IMR-90 (cell line): ENCODE measurements at regions not wholly inside any gene's neighbourhood (a gene's known extent, or its start where the extent isn't known, plus 50 kb on each side); places are given as distances from the start of the nearest gene placed in this dataset.

ENCODE experiments used
- ATAC-seq: fragments of 200-7000 bp; cut with Tn5 transposase; 2 replicates; pipeline ENCODE4 v1.9.1; 2020; ENCODE audit warnings: low read depth, mild to moderate bottlenecking, moderate library complexity
- BruUV-seq: library from RNA; stranded (reverse); fragments of 400-500 nt; replicated peaks from 2 replicates; lab custom pipeline; 2021; lab: Mats Ljungman, UMichigan
- CTCF ChIA-PET: fragments of 300-600 bp; formaldehyde crosslinking; extraction: SDS; loops from one replicate; lab custom pipeline; 2021; ENCODE audit warnings: antibody characterized with exemption; lab: Yijun Ruan, JAX
- POLR2A ChIA-PET: fragments of 300-600 bp; sonication (Branson Sonifier 250); formaldehyde crosslinking; loops from one replicate; lab custom pipeline; 2022; ENCODE audit warnings: antibody characterized with exemption; ENCODE audit not compliant: unreplicated experiment; lab: Charles Lee
- DNase-seq: peaks from one replicate; pipeline ENCODE4 v3.0.0; 2013
- H2AFZ ChIP-seq: replicated peaks from 2 replicates; pipeline ENCODE3; 2013; ENCODE audit warnings: low read length, mild to moderate bottlenecking; ENCODE audit not compliant: poor library complexity
- H2AK5ac ChIP-seq: 2 replicates; pipeline ENCODE4 v1.6.1; 2013; ENCODE audit warnings: low read depth, low read length, inconsistent platforms
- H2AK9ac ChIP-seq: replicated peaks from 2 replicates; pipeline ENCODE3; 2013; ENCODE audit warnings: mild to moderate bottlenecking, low read depth, low read length, moderate library complexity; ENCODE audit not compliant: poor library complexity
- H2BK120ac ChIP-seq: 2 replicates; pipeline ENCODE4 v1.6.1; 2013; ENCODE audit warnings: low read depth, low read length, inconsistent platforms
- H2BK15ac ChIP-seq: 3 replicates; pipeline ENCODE4 v1.6.1; 2013; ENCODE audit warnings: low read depth, low read length, inconsistent platforms
- H2BK20ac ChIP-seq: 2 replicates; pipeline ENCODE4 v1.6.1; 2013; ENCODE audit warnings: low read depth, mild to moderate bottlenecking, inconsistent platforms, low read length, moderate library complexity
- H2BK5ac ChIP-seq: 2 replicates; pipeline ENCODE4 v1.6.1; 2013; ENCODE audit warnings: mild to moderate bottlenecking, low read depth, low read length, inconsistent platforms; ENCODE audit not compliant: poor library complexity, severe bottlenecking
- H3K14ac ChIP-seq: replicated peaks from 2 replicates; pipeline ENCODE4 v1.6.1; 2013; ENCODE audit warnings: low read depth, low read length, inconsistent platforms
- H3K18ac ChIP-seq: 2 replicates; pipeline ENCODE4 v1.6.1; 2013; ENCODE audit warnings: low read depth, low read length, control low read depth
- H3K23ac ChIP-seq: 2 replicates; pipeline ENCODE4 v1.6.1; 2013; ENCODE audit warnings: low read depth, low read length, inconsistent platforms
- H3K27ac ChIP-seq: 2 replicates; pipeline ENCODE4 v1.5.1; 2013; ENCODE audit warnings: mild to moderate bottlenecking, control low read depth, low read length; ENCODE audit not compliant: insufficient read depth
- H3K27me3 ChIP-seq: 2 replicates; pipeline ENCODE4 v1.6.1; 2013; ENCODE audit warnings: low read length; ENCODE audit not compliant: control insufficient read depth, insufficient read depth
- H3K36me3 ChIP-seq: 2 replicates; pipeline ENCODE4 v1.6.1; 2013; ENCODE audit warnings: low read length, mixed read lengths; ENCODE audit not compliant: control insufficient read depth, insufficient read depth
- H3K4ac ChIP-seq: 2 replicates; pipeline ENCODE4 v1.6.1; 2013; ENCODE audit warnings: low read depth, low read length, inconsistent platforms
- H3K4me1 ChIP-seq: 2 replicates; pipeline ENCODE4 v1.6.1; 2013; ENCODE audit warnings: low read length, mixed read lengths; ENCODE audit not compliant: control insufficient read depth, insufficient read depth
- H3K4me2 ChIP-seq: 2 replicates; pipeline ENCODE4 v1.6.1; 2013; ENCODE audit warnings: low read depth, mild to moderate bottlenecking, control low read depth, low read length, moderate library complexity
- H3K4me3 ChIP-seq: 2 replicates; pipeline ENCODE4 v1.5.1; 2013; ENCODE audit warnings: low read depth, mild to moderate bottlenecking, control low read depth, low read length, moderate library complexity; ENCODE audit not compliant: insufficient read depth
- H3K56ac ChIP-seq: 2 replicates; pipeline ENCODE4 v1.6.1; 2013; ENCODE audit warnings: low read length, inconsistent platforms; ENCODE audit not compliant: insufficient read depth; ENCODE audit errors: extremely low read depth
- H3K79me1 ChIP-seq, 2 experiments: 2 replicates each; pipeline ENCODE4 v1.6.1; 2013; ENCODE audit warnings: low read length in 2 of 2, inconsistent platforms in 1 of 2, low read depth in 1 of 2
- H3K9ac ChIP-seq: 2 replicates; pipeline ENCODE4 v1.6.1; 2013; ENCODE audit warnings: low read depth, low read length, control low read depth
- H3K9me1 ChIP-seq: 2 replicates; pipeline ENCODE4 v1.6.1; 2013; ENCODE audit warnings: low read length, inconsistent platforms; ENCODE audit not compliant: insufficient read depth
- H3K9me3 ChIP-seq: 2 replicates; pipeline ENCODE4 v1.6.1; 2013; ENCODE audit warnings: low read length; ENCODE audit not compliant: control insufficient read depth, insufficient read depth
- H4K20me1 ChIP-seq: 2 replicates; pipeline ENCODE4 v1.6.1; 2013; ENCODE audit warnings: low read length, inconsistent platforms; ENCODE audit not compliant: insufficient read depth
- H4K5ac ChIP-seq: 2 replicates; pipeline ENCODE4 v1.6.1; 2013; ENCODE audit warnings: mild to moderate bottlenecking, low read depth, low read length, control low read depth
- H4K8ac ChIP-seq, 2 experiments: 2 replicates each; pipeline ENCODE4 v1.6.1; 2013; ENCODE audit warnings: low read depth in 2 of 2, low read length in 2 of 2, control low read depth in 1 of 2, inconsistent platforms in 1 of 2
- H4K91ac ChIP-seq: 2 replicates; pipeline ENCODE4 v1.6.1; 2013; ENCODE audit warnings: low read depth, low read length, inconsistent platforms; ENCODE audit not compliant: insufficient read depth
- BHLHE40 ChIP-seq: fragments of 150-350 bp; IDR thresholded peaks from 2 replicates; pipeline ENCODE4 v1.6.1; 2016; ENCODE audit warnings: mild to moderate bottlenecking, low read depth, low read length
- CEBPB ChIP-seq: IDR thresholded peaks from 2 replicates; pipeline ENCODE4 v1.6.1; 2012; ENCODE audit warnings: low read depth, low read length, improper control_type of control experiment
- CHD1 ChIP-seq: IDR thresholded peaks from 2 replicates; pipeline ENCODE4 v1.6.1; 2012; ENCODE audit warnings: low read depth, low read length, improper control_type of control experiment
- FOS ChIP-seq: fragments of 150-350 bp; IDR thresholded peaks from 2 replicates; pipeline ENCODE4 v1.6.1; 2016; ENCODE audit warnings: low read depth, low read length
- MAFK ChIP-seq: IDR thresholded peaks from 2 replicates; pipeline ENCODE4 v1.6.1; 2012; ENCODE audit warnings: low read depth, low read length, improper control_type of control experiment
- MAZ ChIP-seq: IDR thresholded peaks from 2 replicates; pipeline ENCODE4 v1.6.1; 2012; ENCODE audit warnings: low read depth, mild to moderate bottlenecking, low read length, improper control_type of control experiment, moderate library complexity, borderline replicate concordance
- MXI1 ChIP-seq: IDR thresholded peaks from 2 replicates; pipeline ENCODE4 v1.6.1; 2012; ENCODE audit warnings: low read depth, mild to moderate bottlenecking, low read length, moderate library complexity, borderline replicate concordance
- NFE2L2 ChIP-seq: fragments of 150-350 bp; IDR thresholded peaks from 2 replicates; pipeline ENCODE4 v1.6.1; 2016; ENCODE audit warnings: low read depth, mild to moderate bottlenecking, low read length
- POLR2A ChIP-seq: IDR thresholded peaks from 2 replicates; pipeline ENCODE4 v1.6.1; 2012; ENCODE audit warnings: mild to moderate bottlenecking, low read depth, low read length
- RAD21 ChIP-seq: IDR thresholded peaks from 2 replicates; pipeline ENCODE4 v1.6.1; 2012; ENCODE audit warnings: low read length, improper control_type of control experiment
- RCOR1 ChIP-seq: IDR thresholded peaks from 2 replicates; pipeline ENCODE4 v1.6.1; 2012; ENCODE audit warnings: mild to moderate bottlenecking, low read length, improper control_type of control experiment; ENCODE audit not compliant: insufficient replicate concordance
- RFX5 ChIP-seq: IDR thresholded peaks from 2 replicates; pipeline ENCODE4 v1.8.0; 2012; ENCODE audit warnings: low read depth, mild to moderate bottlenecking, low read length, moderate library complexity
- SMC3 ChIP-seq: fragments of 150-350 bp; IDR thresholded peaks from 2 replicates; pipeline ENCODE4 v1.6.1; 2016; ENCODE audit warnings: low read depth, mild to moderate bottlenecking, antibody characterized with exemption, low read length, moderate library complexity
- WGBS, 2 experiments: methylation state at CpG; one replicate each; pipeline versions ENCODE4 v1.1.5 to v1.1.7; 2013; ENCODE audit warnings: missing lambda C conversion rate in 2 of 2; ENCODE audit not compliant: insufficient read length in 1 of 2; ENCODE audit errors: extremely low coverage in 2 of 2; 5-methylcytosine and 5-hydroxymethylcytosine counted together
- dilution Hi-C: fragments of 300-500 bp; cut with HindIII; formaldehyde crosslinking; loops from one replicate; pipeline ENCODE4 v1.14.3; 2018; ENCODE audit warnings: low sequenced_read_pairs; ENCODE audit not compliant: unreplicated experiment
- in situ Hi-C: fragments of 300-500 bp; cut with MboI; formaldehyde crosslinking; loops from 3 replicates; pipeline ENCODE4 v1.14.3; 2019; ENCODE audit warnings: low sequenced_read_pairs, inconsistent platforms, mixed read lengths
- intact Hi-C: fragments of 100-400 bp; cut with micrococcal nuclease; formaldehyde crosslinking; loops from 2 replicates; pipeline ENCODE4 v1.10.0; 2022
- TF ChIP-seq, protein P1 (sequence below): fragments of 150-350 bp; IDR thresholded peaks from 2 replicates; pipeline ENCODE4 v1.6.1; 2017; ENCODE audit warnings: mild to moderate bottlenecking, antibody characterized with exemption, low read length, low read depth
- TF ChIP-seq, protein P2 (sequence below): fragments of 150-350 bp; IDR thresholded peaks from 2 replicates; pipeline ENCODE4 v1.6.1; 2016; ENCODE audit warnings: low read depth, mild to moderate bottlenecking, low read length, moderate library complexity, borderline replicate concordance
- TF ChIP-seq, protein P3 (sequence below): conservative IDR thresholded peaks from 2 replicates; pipeline ENCODE4 v1.5.1; 2012; ENCODE audit warnings: mild to moderate bottlenecking, low read depth, low read length, improper control_type of control experiment

DNA sequence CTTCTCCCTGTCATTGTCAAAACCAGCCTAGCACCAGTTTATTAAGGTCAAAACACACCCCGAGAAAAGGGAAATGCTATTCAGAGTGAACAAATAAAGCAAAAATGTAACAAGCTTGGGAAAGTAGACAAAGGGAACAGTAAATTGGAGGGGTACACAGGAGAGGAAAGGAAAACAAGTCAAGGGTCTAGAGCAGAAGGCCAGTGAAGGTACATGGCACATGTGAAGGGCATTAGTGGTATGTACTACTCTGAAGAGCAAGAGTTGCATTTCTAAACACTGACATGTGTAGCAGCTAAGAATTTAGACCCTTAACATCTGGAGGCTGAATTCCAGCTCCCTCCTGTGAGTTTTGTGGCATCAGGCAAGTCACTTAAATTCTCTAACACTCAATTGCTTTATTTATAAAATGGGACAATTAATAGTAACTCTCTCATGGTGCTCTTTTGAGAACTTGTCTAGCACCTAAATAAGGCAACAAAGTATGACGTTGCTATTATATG lies 244.3 kb upstream of the ADAMTS9 start:
- CTCF ChIA-PET: no interaction called here

More for the DNA sequence above, 244.3 kb upstream of the ADAMTS9 start:
- Histone ChIP-seq H3K56ac (no peak overlapping the region), H3K9me1 (no peaks in the 10 kb centered on the region), H2BK15ac (no peak overlapping the region), H2AK5ac (no peak overlapping the region), H3K4me2 (no peak overlapping the region), H2BK20ac (no peak overlapping the region), H3K4me3 (no peak overlapping the region), H3K9ac (no peak overlapping the region), H3K23ac (no peak overlapping the region), H3K79me1 (no peaks in the 10 kb centered on the region), H3K9me3 (peaks cover 5% of the 10 kb centered on the region; the same call in 1 of the 2 replicates), H2AK9ac (no peak overlapping the region), H3K4ac (no peak overlapping the region), H3K27me3 (no peaks in the 10 kb centered on the region), H2AFZ (no peak overlapping the region), H3K4me1 (no peaks in the 10 kb centered on the region), H3K18ac (no peak overlapping the region), H4K91ac (no peak overlapping the region), H3K14ac (no peak overlapping the region), H4K8ac (no peak overlapping the region), H2BK120ac (no peak overlapping the region), H4K5ac (no peak overlapping the region), H3K36me3 (no peaks in the 10 kb centered on the region), H3K27ac (no peak overlapping the region), H4K20me1 (no peaks in the 10 kb centered on the region), H2BK5ac (no peak overlapping the region)
- no TSS peak for BruUV-seq
- TF ChIP-seq, protein P1, sequence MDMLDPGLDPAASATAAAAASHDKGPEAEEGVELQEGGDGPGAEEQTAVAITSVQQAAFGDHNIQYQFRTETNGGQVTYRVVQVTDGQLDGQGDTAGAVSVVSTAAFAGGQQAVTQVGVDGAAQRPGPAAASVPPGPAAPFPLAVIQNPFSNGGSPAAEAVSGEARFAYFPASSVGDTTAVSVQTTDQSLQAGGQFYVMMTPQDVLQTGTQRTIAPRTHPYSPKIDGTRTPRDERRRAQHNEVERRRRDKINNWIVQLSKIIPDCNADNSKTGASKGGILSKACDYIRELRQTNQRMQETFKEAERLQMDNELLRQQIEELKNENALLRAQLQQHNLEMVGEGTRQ: no peak
- TF ChIP-seq POLR2A (no peak), BHLHE40 (no peak), RCOR1 (no peak), RAD21 (no peak), CHD1 (no peak), CEBPB (no peak), SMC3 (no peak), FOS (no peak), MAFK (no peak), MXI1 (no peak), MAZ (no peak), RFX5 (no peak), NFE2L2 (no peak)
- TF ChIP-seq, protein P2, sequence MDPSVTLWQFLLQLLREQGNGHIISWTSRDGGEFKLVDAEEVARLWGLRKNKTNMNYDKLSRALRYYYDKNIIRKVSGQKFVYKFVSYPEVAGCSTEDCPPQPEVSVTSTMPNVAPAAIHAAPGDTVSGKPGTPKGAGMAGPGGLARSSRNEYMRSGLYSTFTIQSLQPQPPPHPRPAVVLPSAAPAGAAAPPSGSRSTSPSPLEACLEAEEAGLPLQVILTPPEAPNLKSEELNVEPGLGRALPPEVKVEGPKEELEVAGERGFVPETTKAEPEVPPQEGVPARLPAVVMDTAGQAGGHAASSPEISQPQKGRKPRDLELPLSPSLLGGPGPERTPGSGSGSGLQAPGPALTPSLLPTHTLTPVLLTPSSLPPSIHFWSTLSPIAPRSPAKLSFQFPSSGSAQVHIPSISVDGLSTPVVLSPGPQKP: no peak
- TF ChIP-seq, protein P3, sequence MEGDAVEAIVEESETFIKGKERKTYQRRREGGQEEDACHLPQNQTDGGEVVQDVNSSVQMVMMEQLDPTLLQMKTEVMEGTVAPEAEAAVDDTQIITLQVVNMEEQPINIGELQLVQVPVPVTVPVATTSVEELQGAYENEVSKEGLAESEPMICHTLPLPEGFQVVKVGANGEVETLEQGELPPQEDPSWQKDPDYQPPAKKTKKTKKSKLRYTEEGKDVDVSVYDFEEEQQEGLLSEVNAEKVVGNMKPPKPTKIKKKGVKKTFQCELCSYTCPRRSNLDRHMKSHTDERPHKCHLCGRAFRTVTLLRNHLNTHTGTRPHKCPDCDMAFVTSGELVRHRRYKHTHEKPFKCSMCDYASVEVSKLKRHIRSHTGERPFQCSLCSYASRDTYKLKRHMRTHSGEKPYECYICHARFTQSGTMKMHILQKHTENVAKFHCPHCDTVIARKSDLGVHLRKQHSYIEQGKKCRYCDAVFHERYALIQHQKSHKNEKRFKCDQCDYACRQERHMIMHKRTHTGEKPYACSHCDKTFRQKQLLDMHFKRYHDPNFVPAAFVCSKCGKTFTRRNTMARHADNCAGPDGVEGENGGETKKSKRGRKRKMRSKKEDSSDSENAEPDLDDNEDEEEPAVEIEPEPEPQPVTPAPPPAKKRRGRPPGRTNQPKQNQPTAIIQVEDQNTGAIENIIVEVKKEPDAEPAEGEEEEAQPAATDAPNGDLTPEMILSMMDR: no peak
- in situ Hi-C loops: no loop called here
- DNase-seq: no peak
- intact Hi-C loops: no loop called here
- dilution Hi-C loops: no loop called here
- WGBS, 2 experiments: no CpG with 5 or more reads among the region's 2 CpGs
- POLR2A ChIA-PET: no interaction called here
- no peak for ATAC-seq
